ENCODE measurements at regions not wholly inside any gene's neighbourhood (a gene's known extent, or its start where the extent isn't known, plus 50 kb on each side); places are given as distances from the start of the nearest gene placed in this dataset.
A peak's percentile ranks its signal among the peaks of the same experiment; 100 is the strongest.

GRCh38 chr2:8312861-8313830, 368.7 kb upstream of the ID2 start:
- Histone ChIP-seq H3K27ac (replicated peaks; ENCODE audit: low read length) (peak overlapping the region; percentile 40), H2BK15ac (ENCODE audit: low read length) (no peak overlapping the region)
- peak; percentile 20 for DNase-seq (ENCODE audit: low spot score)

GRCh38 chr2:8314063-8314462, 367.8 kb upstream of the ID2 start:
- Histone ChIP-seq H4K91ac (ENCODE audit: low read depth, low read length, poor library complexity) (no peak overlapping the region), H2BK5ac (ENCODE audit: low read length) (no peak overlapping the region), H3K36me3 (replicated peaks in 1 of 2; ENCODE audit: control insufficient read depth in 2 of 2, insufficient read depth in 2 of 2, low read length in 2 of 2) (no peaks in the 10 kb centered on the region), H4K8ac (ENCODE audit: low read depth, low read length) (no peak overlapping the region), H2AFZ (ENCODE audit: low read length) (no peak overlapping the region), H3K14ac (ENCODE audit: low read length) (no peak overlapping the region), H2BK120ac (ENCODE audit: low read depth, low read length) (no peak overlapping the region), H3K4me1 (ENCODE audit: control insufficient read depth in 2 of 2, insufficient read depth in 1 of 2, low read depth in 1 of 2, low read length in 2 of 2) (peaks cover 9 to 22% of the 10 kb centered on the region in 2 donors), H3K23ac (ENCODE audit: low read depth, low read length, poor library complexity) (no peak overlapping the region), H3K4me2 (ENCODE audit: insufficient read depth, low read length, poor library complexity, severe bottlenecking) (no peak overlapping the region), H2BK15ac (ENCODE audit: low read length) (no peak overlapping the region), H3K4ac (ENCODE audit: low read length) (no peak overlapping the region), H3K79me1 (ENCODE audit: low read depth, low read length) (no peaks in the 10 kb centered on the region), H2BK12ac (ENCODE audit: low read length) (peak overlapping the region; percentile 44), H3K27ac (replicated peaks; ENCODE audit: low read length) (no peak overlapping the region), H3K18ac (ENCODE audit: low read length) (peak overlapping the region; percentile 11), H3K9me3 (replicated peaks in 1 of 2; ENCODE audit: control insufficient read depth in 2 of 2, insufficient read depth in 1 of 2, low read depth in 1 of 2, low read length in 2 of 2) (peaks cover 0 to 3% of the 10 kb centered on the region in 2 donors), H2AK5ac (ENCODE audit: low read depth, low read length) (no peak overlapping the region), H3K9ac (ENCODE audit: low read depth, low read length, poor library complexity) (no peak overlapping the region), H3K27me3 (ENCODE audit: control insufficient read depth in 3 of 3, insufficient read depth in 3 of 3, low read depth in 1 of 3, low read length in 3 of 3) (no peaks in the 10 kb centered on the region), H3K4me3 (ENCODE audit: low read length in 2 of 2) (no peak overlapping the region)
- no peak for DNase-seq (ENCODE audit: low spot score)
- no CpG with 5 or more reads among the region's 3 CpGs for WGBS, 2 donors (ENCODE audit: extremely low coverage in 2 of 2, insufficient read length in 2 of 2, insufficient replicate concordance in 1 of 2)

More at GRCh38 chr2:8312861-8313830, 368.7 kb upstream of the ID2 start:
- Histone ChIP-seq H3K4me2 (ENCODE audit: insufficient read depth, low read length, poor library complexity, severe bottlenecking) (no peak overlapping the region), H2BK12ac (ENCODE audit: low read length) (no peak overlapping the region), H2BK120ac (ENCODE audit: low read depth, low read length) (no peak overlapping the region), H3K36me3 (replicated peaks in 1 of 2; ENCODE audit: control insufficient read depth in 2 of 2, insufficient read depth in 2 of 2, low read length in 2 of 2) (no peaks in the 10 kb centered on the region), H4K8ac (ENCODE audit: low read depth, low read length) (no peak overlapping the region), H2AK5ac (ENCODE audit: low read depth, low read length) (no peak overlapping the region), H2BK5ac (ENCODE audit: low read length) (no peak overlapping the region), H3K4me1 (ENCODE audit: control insufficient read depth in 2 of 2, insufficient read depth in 1 of 2, low read depth in 1 of 2, low read length in 2 of 2) (peaks cover 9 to 22% of the 10 kb centered on the region in 2 donors), H3K14ac (ENCODE audit: low read length) (no peak overlapping the region), H3K18ac (ENCODE audit: low read length) (peak overlapping the region; percentile 1), H3K23ac (ENCODE audit: low read depth, low read length, poor library complexity) (no peak overlapping the region), H3K9ac (ENCODE audit: low read depth, low read length, poor library complexity) (no peak overlapping the region), H3K79me1 (ENCODE audit: low read depth, low read length) (no peaks in the 10 kb centered on the region), H2AFZ (ENCODE audit: low read length) (peak overlapping the region; percentile 6), H3K9me3 (replicated peaks in 1 of 2; ENCODE audit: control insufficient read depth in 2 of 2, insufficient read depth in 1 of 2, low read depth in 1 of 2, low read length in 2 of 2) (peaks cover 0 to 3% of the 10 kb centered on the region in 2 donors), H3K27me3 (ENCODE audit: control insufficient read depth in 3 of 3, insufficient read depth in 3 of 3, low read depth in 1 of 3, low read length in 3 of 3) (no peaks in the 10 kb centered on the region), H3K4me3 (ENCODE audit: low read length in 2 of 2) (no peak overlapping the region), H3K4ac (ENCODE audit: low read length) (no peak overlapping the region), H4K91ac (ENCODE audit: low read depth, low read length, poor library complexity) (no peak overlapping the region)
- no CpG with 5 or more reads among the region's 8 CpGs for WGBS, 2 donors (ENCODE audit: extremely low coverage in 2 of 2, insufficient read length in 2 of 2, insufficient replicate concordance in 1 of 2)

GRCh38 chr2:8315531-8316165, 366.2 kb upstream of the ID2 start:
- Histone ChIP-seq H4K8ac (ENCODE audit: low read depth, low read length) (no peak overlapping the region), H4K91ac (ENCODE audit: low read depth, low read length, poor library complexity) (no peak overlapping the region), H2BK15ac (ENCODE audit: low read length) (no peak overlapping the region), H3K4me3 (ENCODE audit: low read length in 2 of 2) (no peak overlapping the region), H2AK5ac (ENCODE audit: low read depth, low read length) (no peak overlapping the region), H3K9ac (ENCODE audit: low read depth, low read length, poor library complexity) (no peak overlapping the region), H3K23ac (ENCODE audit: low read depth, low read length, poor library complexity) (no peak overlapping the region), H3K27ac (replicated peaks; ENCODE audit: low read length) (no peak overlapping the region), H3K27me3 (ENCODE audit: control insufficient read depth in 3 of 3, insufficient read depth in 3 of 3, low read depth in 1 of 3, low read length in 3 of 3) (no peaks in the 10 kb centered on the region), H3K4ac (ENCODE audit: low read length) (no peak overlapping the region), H2AFZ (ENCODE audit: low read length) (no peak overlapping the region), H3K9me3 (replicated peaks in 1 of 2; ENCODE audit: control insufficient read depth in 2 of 2, insufficient read depth in 1 of 2, low read depth in 1 of 2, low read length in 2 of 2) (peaks cover 0 to 3% of the 10 kb centered on the region in 2 donors), H3K4me2 (ENCODE audit: insufficient read depth, low read length, poor library complexity, severe bottlenecking) (no peak overlapping the region), H2BK12ac (ENCODE audit: low read length) (no peak overlapping the region), H2BK5ac (ENCODE audit: low read length) (no peak overlapping the region), H3K18ac (ENCODE audit: low read length) (no peak overlapping the region), H3K79me1 (ENCODE audit: low read depth, low read length) (no peaks in the 10 kb centered on the region), H2BK120ac (ENCODE audit: low read depth, low read length) (no peak overlapping the region), H3K36me3 (replicated peaks in 1 of 2; ENCODE audit: control insufficient read depth in 2 of 2, insufficient read depth in 2 of 2, low read length in 2 of 2) (no peaks in the 10 kb centered on the region), H3K14ac (ENCODE audit: low read length) (no peak overlapping the region), H3K4me1 (ENCODE audit: control insufficient read depth in 2 of 2, insufficient read depth in 1 of 2, low read depth in 1 of 2, low read length in 2 of 2) (peaks cover 9 to 22% of the 10 kb centered on the region in 2 donors)
- no CpG with 5 or more reads among the region's 7 CpGs for WGBS, 2 donors (ENCODE audit: extremely low coverage in 2 of 2, insufficient read length in 2 of 2, insufficient replicate concordance in 1 of 2)
- no peak for DNase-seq (ENCODE audit: low spot score)

- Histone ChIP-seq H3K27me3 (ENCODE audit: control insufficient read depth in 3 of 3, insufficient read depth in 3 of 3, low read depth in 1 of 3, low read length in 3 of 3) (no peaks in the 10 kb centered on the region), H3K4ac (ENCODE audit: low read length) (no peak overlapping the region), H2BK5ac (ENCODE audit: low read length) (no peak overlapping the region), H2AFZ (ENCODE audit: low read length) (no peak overlapping the region), H3K23ac (ENCODE audit: low read depth, low read length, poor library complexity) (no peak overlapping the region), H3K18ac (ENCODE audit: low read length) (no peak overlapping the region), H2BK12ac (ENCODE audit: low read length) (no peak overlapping the region), H3K4me2 (ENCODE audit: insufficient read depth, low read length, poor library complexity, severe bottlenecking) (no peak overlapping the region), H3K79me1 (ENCODE audit: low read depth, low read length) (no peaks in the 10 kb centered on the region), H3K9ac (ENCODE audit: low read depth, low read length, poor library complexity) (no peak overlapping the region), H3K27ac (replicated peaks; ENCODE audit: low read length) (no peak overlapping the region), H2AK5ac (ENCODE audit: low read depth, low read length) (no peak overlapping the region), H3K14ac (ENCODE audit: low read length) (no peak overlapping the region), H3K4me3 (ENCODE audit: low read length in 2 of 2) (no peak overlapping the region), H4K8ac (ENCODE audit: low read depth, low read length) (no peak overlapping the region), H3K36me3 (replicated peaks in 1 of 2; ENCODE audit: control insufficient read depth in 2 of 2, insufficient read depth in 2 of 2, low read length in 2 of 2) (no peaks in the 10 kb centered on the region), H2BK120ac (ENCODE audit: low read depth, low read length) (no peak overlapping the region), H3K9me3 (replicated peaks in 1 of 2; ENCODE audit: control insufficient read depth in 2 of 2, insufficient read depth in 1 of 2, low read depth in 1 of 2, low read length in 2 of 2) (peaks cover 0 to 3% of the 10 kb centered on the region in 2 donors), H2BK15ac (ENCODE audit: low read length) (no peak overlapping the region), H3K4me1 (ENCODE audit: control insufficient read depth in 2 of 2, insufficient read depth in 1 of 2, low read depth in 1 of 2, low read length in 2 of 2) (peaks cover 9 to 22% of the 10 kb centered on the region in 2 donors), H4K91ac (ENCODE audit: low read depth, low read length, poor library complexity) (no peak overlapping the region)
- WGBS, 2 donors (ENCODE audit: extremely low coverage in 2 of 2, insufficient read length in 2 of 2, insufficient replicate concordance in 1 of 2): no CpG with 5 or more reads among the region's 1 CpG
- no peak for DNase-seq (ENCODE audit: low spot score)
Measured at GRCh38 chr2:8316356-8316755, 365.5 kb upstream of the ID2 start.

All from neuronal stem cell (in vitro differentiated cells).